Upper lobe of right lung (tissue), 1 donor: ENCODE measurements at regions not wholly inside any gene's neighbourhood (a gene's known extent, or its start where the extent isn't known, plus 50 kb on each side); places are given as distances from the start of the nearest gene placed in this dataset.

Experiments used
- ATAC-seq: fragments of 200-7000 bp; cut with Tn5 transposase; one replicate; pipeline ENCODE4 v1.9.1; 2020; ENCODE audit warnings: mild to moderate bottlenecking, moderate library complexity
- DNase-seq: peaks from one replicate; pipeline ENCODE4 v3.0.0-alpha.2; 2020
- H3K27ac ChIP-seq: fragments of 200-600 bp; one replicate; pipeline ENCODE4 v1.8.0; 2022
- H3K27me3 ChIP-seq: fragments of 200-600 bp; one replicate; pipeline ENCODE4 v1.8.0; 2022; ENCODE audit warnings: mild to moderate bottlenecking
- H3K36me3 ChIP-seq: fragments of 200-600 bp; one replicate; pipeline ENCODE4 v1.8.0; 2022
- H3K4me1 ChIP-seq: fragments of 200-600 bp; one replicate; pipeline ENCODE4 v1.8.0; 2022
- H3K4me3 ChIP-seq: fragments of 200-600 bp; one replicate; pipeline ENCODE4 v1.8.0; 2022; ENCODE audit warnings: mild to moderate bottlenecking
- H3K9me3 ChIP-seq: fragments of 200-600 bp; one replicate; pipeline ENCODE4 v1.8.0; 2022
- CTCF ChIP-seq: fragments of 200-600 bp; IDR thresholded peaks from one replicate; pipeline ENCODE4 v1.8.0; 2022; ENCODE audit warnings: antibody characterized with exemption
- intact Hi-C: fragments of 100-400 bp; cut with DNase I; formaldehyde crosslinking; loops from one replicate; pipeline ENCODE4 v1.11.0; 2022
- donor health status: DM: no; HTN: yes; CAD: no; lungs with severe emphysema.

- intact Hi-C loops = no loop called here
Measured at GRCh38 chr4:95898226-95898625, 58.3 kb downstream of the PDHA2 start.

GRCh38 chr4:95909211-95909610 is 69.3 kb downstream of the PDHA2 start:
- Histone ChIP-seq H3K4me3 (no peak overlapping the region), H3K9me3 (no peaks in the 10 kb centered on the region), H3K27ac (no peak overlapping the region), H3K36me3 (no peaks in the 10 kb centered on the region), H3K4me1 (no peaks in the 10 kb centered on the region), H3K27me3 (no peaks in the 10 kb centered on the region)
- no peak for TF ChIP-seq CTCF
- intact Hi-C loops = no loop called here
- ATAC-seq = no peak
- no peak for DNase-seq

More at GRCh38 chr4:95898226-95898625, 58.3 kb downstream of the PDHA2 start:
- ATAC-seq (no peak), DNase-seq (no peak)
- Histone ChIP-seq H3K4me3 (no peak overlapping the region), H3K27ac (no peak overlapping the region), H3K4me1 (no peaks in the 10 kb centered on the region), H3K27me3 (no peaks in the 10 kb centered on the region), H3K36me3 (no peaks in the 10 kb centered on the region), H3K9me3 (no peaks in the 10 kb centered on the region)
- TF ChIP-seq CTCF = no peak

GRCh38 chr4:95910749-95911148 is 70.9 kb downstream of the PDHA2 start:
- DNase-seq = no peak
- Histone ChIP-seq H3K27ac (no peak overlapping the region), H3K27me3 (no peaks in the 10 kb centered on the region), H3K36me3 (no peaks in the 10 kb centered on the region), H3K4me1 (no peaks in the 10 kb centered on the region), H3K4me3 (no peak overlapping the region), H3K9me3 (no peaks in the 10 kb centered on the region)
- no peak for TF ChIP-seq CTCF
- intact Hi-C loops = no loop called here
- ATAC-seq = no peak

- Histone ChIP-seq H3K9me3 (no peaks in the 10 kb centered on the region), H3K27me3 (no peaks in the 10 kb centered on the region), H3K36me3 (no peaks in the 10 kb centered on the region), H3K4me3 (no peak overlapping the region), H3K4me1 (no peaks in the 10 kb centered on the region), H3K27ac (no peak overlapping the region)
- no peak for DNase-seq
- no peak for TF ChIP-seq CTCF
- intact Hi-C loops = no loop called here
- no peak for ATAC-seq
Measured at GRCh38 chr4:95921470-95921869, 81.6 kb downstream of the PDHA2 start.

- ATAC-seq (no peak), DNase-seq (no peak)
- Histone ChIP-seq H3K4me3 (no peak overlapping the region), H3K27me3 (no peaks in the 10 kb centered on the region), H3K27ac (no peak overlapping the region), H3K36me3 (no peaks in the 10 kb centered on the region), H3K9me3 (peaks cover 8% of the 10 kb centered on the region), H3K4me1 (no peaks in the 10 kb centered on the region)
- intact Hi-C loops = no loop called here
- TF ChIP-seq CTCF = no peak
Measured at GRCh38 chr4:95929448-95930064, 89.7 kb downstream of the PDHA2 start.

- H3K27me3 ChIP-seq = no peaks in the 10 kb centered on the region
- ATAC-seq (no peak), DNase-seq (no peak)
- no peak overlapping the region for H3K4me3 ChIP-seq
- H3K9me3 ChIP-seq = no peaks in the 10 kb centered on the region
- TF ChIP-seq CTCF = no peak
- H3K36me3 ChIP-seq = no peaks in the 10 kb centered on the region
- H3K4me1 ChIP-seq = no peaks in the 10 kb centered on the region
- H3K27ac ChIP-seq = no peak overlapping the region
- intact Hi-C loops = no loop called here
Measured at GRCh38 chr4:95939141-95939540, 99.2 kb downstream of the PDHA2 start.
